H9 (cell line): ENCODE measurements at regions not wholly inside any gene's neighbourhood (a gene's known extent, or its start where the extent isn't known, plus 50 kb on each side); places are given as distances from the start of the nearest gene placed in this dataset.

ENCODE experiments used
- DNase-seq: peaks from one replicate; pipeline ENCODE4 v3.0.0-alpha.2; 2017
- H2AFZ ChIP-seq: one replicate; pipeline ENCODE4 v1.6.1; 2013; ENCODE audit warnings: mild to moderate bottlenecking, low read length, control low read depth, moderate library complexity
- H2AK5ac ChIP-seq: 2 replicates; pipeline ENCODE4 v1.6.1; 2013; ENCODE audit warnings: low read length, control low read depth, mixed read lengths; ENCODE audit not compliant: insufficient read length
- H2BK120ac ChIP-seq: one replicate; pipeline ENCODE4 v1.6.1; 2013; ENCODE audit warnings: low read depth, mild to moderate bottlenecking, low read length, control low read depth, inconsistent platforms; ENCODE audit not compliant: poor library complexity, severe bottlenecking
- H2BK12ac ChIP-seq: 2 replicates; pipeline ENCODE4 v1.6.1; 2013; ENCODE audit warnings: low read length, control low read depth, mixed read lengths, low read depth; ENCODE audit not compliant: insufficient read length
- H2BK15ac ChIP-seq: 2 replicates; pipeline ENCODE4 v1.6.1; 2013; ENCODE audit warnings: low read depth, low read length, control low read depth
- H2BK20ac ChIP-seq: one replicate; pipeline ENCODE4 v1.6.1; 2013; ENCODE audit warnings: low read depth, mild to moderate bottlenecking, low read length, control low read depth, inconsistent platforms; ENCODE audit not compliant: poor library complexity, severe bottlenecking
- H2BK5ac ChIP-seq: 2 replicates; pipeline ENCODE4 v1.6.1; 2013; ENCODE audit warnings: low read length, control low read depth, mixed read lengths; ENCODE audit not compliant: insufficient read length
- H3K14ac ChIP-seq: 2 replicates; pipeline ENCODE4 v1.6.1; 2013; ENCODE audit warnings: low read length, control low read depth; ENCODE audit not compliant: insufficient read depth
- H3K18ac ChIP-seq: 2 replicates; pipeline ENCODE4 v1.6.1; 2013; ENCODE audit warnings: low read depth, mild to moderate bottlenecking, mixed read lengths, low read length, control low read depth; ENCODE audit not compliant: insufficient read length
- H3K23ac ChIP-seq: 2 replicates; pipeline ENCODE4 v1.6.1; 2013; ENCODE audit warnings: low read length, control low read depth, mixed read lengths, low read depth; ENCODE audit not compliant: insufficient read length
- H3K23me2 ChIP-seq: 2 replicates; pipeline ENCODE4 v1.6.1; 2013; ENCODE audit warnings: low read depth, mild to moderate bottlenecking, mixed read lengths, low read length, control low read depth; ENCODE audit not compliant: insufficient read length, poor library complexity, severe bottlenecking
- H3K27ac ChIP-seq: 2 replicates; pipeline ENCODE4 v1.5.1; 2013; ENCODE audit warnings: low read length, control low read depth, mixed read lengths, low read depth; ENCODE audit not compliant: insufficient read length
- H3K27me3 ChIP-seq: 2 replicates; pipeline ENCODE4 v1.6.1; 2013; ENCODE audit warnings: low read length, control low read depth, inconsistent platforms; ENCODE audit not compliant: insufficient read depth
- H3K4ac ChIP-seq: 2 replicates; pipeline ENCODE4 v1.6.1; 2013; ENCODE audit warnings: low read depth, mild to moderate bottlenecking, control low read depth, inconsistent platforms, low read length, moderate library complexity
- H3K4me1 ChIP-seq: 2 replicates; pipeline ENCODE4 v1.6.1; 2013; ENCODE audit warnings: low read length, control low read depth, inconsistent platforms; ENCODE audit not compliant: insufficient read depth
- H3K4me2 ChIP-seq: 2 replicates; pipeline ENCODE4 v1.6.1; 2013; ENCODE audit warnings: low read length, control low read depth, mixed read lengths; ENCODE audit not compliant: insufficient read length, insufficient read depth
- H3K56ac ChIP-seq: 2 replicates; pipeline ENCODE4 v1.6.1; 2013; ENCODE audit warnings: low read depth, mild to moderate bottlenecking, mixed read lengths, low read length, control low read depth; ENCODE audit not compliant: insufficient read length
- H3K79me1 ChIP-seq: 2 replicates; pipeline ENCODE4 v1.6.1; 2013; ENCODE audit warnings: low read depth, mild to moderate bottlenecking, moderate library complexity, low read length, control low read depth, inconsistent platforms; ENCODE audit not compliant: insufficient read depth, poor library complexity, severe bottlenecking
- H3K79me2 ChIP-seq: 2 replicates; pipeline ENCODE4 v1.6.1; 2013; ENCODE audit warnings: low read length, control low read depth, inconsistent platforms; ENCODE audit not compliant: insufficient read depth
- H3K9ac ChIP-seq: 2 replicates; pipeline ENCODE4 v1.6.1; 2013; ENCODE audit warnings: low read length, control low read depth, mixed read lengths; ENCODE audit not compliant: insufficient read length; ENCODE audit errors: extremely low read depth
- H3K9me3 ChIP-seq: one replicate; pipeline ENCODE4 v1.6.1; 2013; ENCODE audit warnings: low read depth, low read length, inconsistent platforms; ENCODE audit not compliant: control insufficient read depth
- H3T11ph ChIP-seq: one replicate; pipeline ENCODE4 v1.6.1; 2013; ENCODE audit warnings: mild to moderate bottlenecking, low read length, control low read depth, inconsistent platforms
- H4K20me1 ChIP-seq: one replicate; pipeline ENCODE4 v1.6.1; 2013; ENCODE audit not compliant: control insufficient read depth, insufficient read length, insufficient read depth
- H4K5ac ChIP-seq: 2 replicates; pipeline ENCODE4 v1.6.1; 2013; ENCODE audit warnings: low read depth, mild to moderate bottlenecking, mixed read lengths, low read length, control low read depth; ENCODE audit not compliant: insufficient read length
- H4K8ac ChIP-seq: replicated peaks from 2 replicates; pipeline ENCODE4 v1.6.1; 2013; ENCODE audit warnings: low read length, control low read depth, mixed read lengths, low read depth; ENCODE audit not compliant: insufficient read length
- H4K91ac ChIP-seq: 2 replicates; pipeline ENCODE4 v1.6.1; 2013; ENCODE audit warnings: low read depth, mild to moderate bottlenecking, moderate library complexity, mixed read lengths, low read length, control low read depth; ENCODE audit not compliant: insufficient read length
- H3K27ac Mint-ChIP-seq, 3 experiments: 2 replicates in 2 of 3; 3 replicates in 1 of 3; pipeline ENCODE4 v1.8.0; 2020 to 2021; ENCODE audit warnings: mixed read lengths in 3 of 3, mild to moderate bottlenecking in 1 of 3, moderate library complexity in 1 of 3
- H3K27me3 Mint-ChIP-seq: 2 replicates; pipeline ENCODE4 v1.8.0; 2021; ENCODE audit warnings: low read depth, mild to moderate bottlenecking, moderate library complexity, mixed read lengths
- H3K36me3 Mint-ChIP-seq, 3 experiments: 2 replicates in 2 of 3; 3 replicates in 1 of 3; pipeline ENCODE4 v1.8.0; 2020 to 2021; ENCODE audit warnings: low read depth in 3 of 3, mixed read lengths in 3 of 3; ENCODE audit not compliant: insufficient read depth in 1 of 3
- H3K4me1 Mint-ChIP-seq, 2 experiments: 2 replicates each; pipeline ENCODE4 v1.8.0; 2020; ENCODE audit warnings: mixed read lengths in 2 of 2
- H3K4me3 Mint-ChIP-seq, 2 experiments: 2 replicates in 1 of 2; 3 replicates in 1 of 2; pipeline ENCODE4 v1.8.0; 2020 to 2021; ENCODE audit warnings: mild to moderate bottlenecking in 2 of 2, mixed read lengths in 2 of 2, moderate library complexity in 1 of 2
- H3K9me3 Mint-ChIP-seq, 2 experiments: 2 replicates in 1 of 2; 3 replicates in 1 of 2; pipeline ENCODE4 v1.8.0; 2020; ENCODE audit warnings: mild to moderate bottlenecking in 2 of 2, mixed read lengths in 2 of 2, moderate library complexity in 1 of 2
- WGBS: extraction: QIAGEN DNeasy Blood & Tissue Kit; methylation state at CpG from one replicate; pipeline ENCODE4 v1.1.7; 2013; ENCODE audit warnings: missing lambda C conversion rate, low lambda C conversion rate, mixed read lengths; ENCODE audit not compliant: insufficient read length; ENCODE audit errors: extremely low coverage; 5-methylcytosine and 5-hydroxymethylcytosine counted together
- TF ChIP-seq, protein P1 (sequence below): fragments of 200-600 bp; sonication (generic); conservative IDR thresholded peaks from 3 replicates; pipeline ENCODE4 v1.8.0; 2021; ENCODE audit warnings: antibody characterized with exemption, mild to moderate bottlenecking

DNA sequence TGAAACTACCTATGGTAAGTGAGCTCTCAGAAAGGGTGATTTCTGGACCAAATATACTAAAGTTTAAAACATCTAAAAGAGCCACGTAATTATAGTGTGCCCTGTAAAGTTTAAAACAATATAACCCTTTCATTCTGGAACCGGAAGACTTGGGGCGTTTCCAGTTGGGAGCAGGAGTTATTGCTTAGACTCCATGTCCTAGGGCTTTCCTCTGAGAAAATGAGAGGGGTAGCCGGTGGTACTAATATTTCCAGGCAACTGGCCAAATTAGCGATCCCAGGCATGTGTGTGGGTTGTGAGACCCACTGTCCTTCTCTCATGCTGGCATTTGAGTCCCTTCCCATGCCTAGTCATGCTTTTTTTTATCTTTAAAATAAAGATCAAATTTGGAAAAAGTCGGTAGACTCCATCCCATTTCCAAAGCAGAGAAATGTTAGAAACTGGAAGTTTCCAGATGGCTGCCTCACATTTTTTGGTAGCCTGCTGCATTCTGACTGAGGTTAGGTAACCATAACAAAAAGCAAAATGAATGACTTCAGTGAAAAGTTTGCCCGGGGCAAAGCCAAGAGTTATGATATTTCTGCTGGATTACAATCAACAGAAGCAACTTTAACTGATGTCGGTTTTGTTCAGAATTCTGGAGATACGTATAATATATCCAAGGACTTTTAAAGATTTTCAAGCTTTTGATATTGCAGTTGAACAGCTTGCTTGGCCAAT is 227.4 kb downstream of the SS18 start:
- no peaks in the 10 kb centered on the region for H3K27me3 ChIP-seq
- no peak overlapping the region for H3K18ac ChIP-seq
- H4K20me1 ChIP-seq: no peaks in the 10 kb centered on the region
- H4K8ac ChIP-seq: no peak overlapping the region
- no peak overlapping the region for H2BK5ac ChIP-seq
- H3K9me3 Mint-ChIP-seq: no peaks in the 10 kb centered on the region
- TF ChIP-seq, protein P1, sequence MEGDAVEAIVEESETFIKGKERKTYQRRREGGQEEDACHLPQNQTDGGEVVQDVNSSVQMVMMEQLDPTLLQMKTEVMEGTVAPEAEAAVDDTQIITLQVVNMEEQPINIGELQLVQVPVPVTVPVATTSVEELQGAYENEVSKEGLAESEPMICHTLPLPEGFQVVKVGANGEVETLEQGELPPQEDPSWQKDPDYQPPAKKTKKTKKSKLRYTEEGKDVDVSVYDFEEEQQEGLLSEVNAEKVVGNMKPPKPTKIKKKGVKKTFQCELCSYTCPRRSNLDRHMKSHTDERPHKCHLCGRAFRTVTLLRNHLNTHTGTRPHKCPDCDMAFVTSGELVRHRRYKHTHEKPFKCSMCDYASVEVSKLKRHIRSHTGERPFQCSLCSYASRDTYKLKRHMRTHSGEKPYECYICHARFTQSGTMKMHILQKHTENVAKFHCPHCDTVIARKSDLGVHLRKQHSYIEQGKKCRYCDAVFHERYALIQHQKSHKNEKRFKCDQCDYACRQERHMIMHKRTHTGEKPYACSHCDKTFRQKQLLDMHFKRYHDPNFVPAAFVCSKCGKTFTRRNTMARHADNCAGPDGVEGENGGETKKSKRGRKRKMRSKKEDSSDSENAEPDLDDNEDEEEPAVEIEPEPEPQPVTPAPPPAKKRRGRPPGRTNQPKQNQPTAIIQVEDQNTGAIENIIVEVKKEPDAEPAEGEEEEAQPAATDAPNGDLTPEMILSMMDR: no peak
- no CpG with 5 or more reads among the region's 9 CpGs for WGBS
- no peak overlapping the region for H3K23ac ChIP-seq
- no peaks in the 10 kb centered on the region for H3K27me3 Mint-ChIP-seq
- H3K79me2 ChIP-seq: no peaks in the 10 kb centered on the region
- H4K91ac ChIP-seq: no peak overlapping the region
- no peak overlapping the region for H2AK5ac ChIP-seq
- no peak overlapping the region for H3K27ac Mint-ChIP-seq
- H3K4me3 Mint-ChIP-seq: no peak overlapping the region
- no peak overlapping the region for H2BK12ac ChIP-seq
- no peak overlapping the region for H3K4me2 ChIP-seq
- H3K9me3 ChIP-seq: no peaks in the 10 kb centered on the region
- no peaks in the 10 kb centered on the region for H3K23me2 ChIP-seq
- no peak overlapping the region for H3K4ac ChIP-seq
- H2BK20ac ChIP-seq: no peak overlapping the region
- H3K27ac ChIP-seq: no peak overlapping the region
- no peak overlapping the region for H3K14ac ChIP-seq
- peaks cover 0 to 4% (median 3%) of the 10 kb centered on the region in 3 experiments; a peak in 3 of 7 replicates for H3K36me3 Mint-ChIP-seq
- H2BK15ac ChIP-seq: no peak overlapping the region
- no peak overlapping the region for H2BK120ac ChIP-seq
- no peaks in the 10 kb centered on the region for H3K79me1 ChIP-seq
- peaks cover 0 to 7% of the 10 kb centered on the region in 2 experiments; a peak in 2 of 4 replicates for H3K4me1 Mint-ChIP-seq
- no peak overlapping the region for H3T11ph ChIP-seq
- H4K5ac ChIP-seq: no peak overlapping the region
- H3K4me1 ChIP-seq: no peaks in the 10 kb centered on the region
- no peak overlapping the region for H3K56ac ChIP-seq
- H2AFZ ChIP-seq: no peak overlapping the region
- H3K9ac ChIP-seq: no peak overlapping the region
- no peak for DNase-seq
